Stimulated activated naive CD4-positive, alpha-beta T cell treated with Interleukin-2 at 50 U/mL for 16 hours (primary cell): ENCODE measurements at regions not wholly inside any gene's neighbourhood (a gene's known extent, or its start where the extent isn't known, plus 50 kb on each side); places are given as distances from the start of the nearest gene placed in this dataset.
A peak's percentile ranks its signal among the peaks of the same experiment; 100 is the strongest.

Source experiments
- DNase-seq: peaks from one replicate; lab custom pipeline; 2025; lab: John Stamatoyannopoulos, UW

GRCh38 chr6:54646069-54646950, 200.3 kb upstream of the FAM83B start:
- no peak for DNase-seq

GRCh38 chr6:54646951-54647664, 199.5 kb upstream of the FAM83B start:
- no peak for DNase-seq

- no peak for DNase-seq
These were observed 192.2 kb upstream of the FAM83B start for GRCh38 chr6:54654381-54654780.

GRCh38 chr6:54655162-54655561, 191.4 kb upstream of the FAM83B start:
- DNase-seq: no peak

- DNase-seq: no peak
These were observed 181.3 kb upstream of the FAM83B start for GRCh38 chr6:54665278-54665677.

GRCh38 chr6:54680531-54680930, 166.0 kb upstream of the FAM83B start:
- DNase-seq: no peak

- DNase-seq: no peak
These were observed 165.3 kb upstream of the FAM83B start for GRCh38 chr6:54681267-54681666.

GRCh38 chr6:54681987-54682386, 164.6 kb upstream of the FAM83B start:
- no peak for DNase-seq

GRCh38 chr6:54689620-54690019, 157.0 kb upstream of the FAM83B start:
- DNase-seq: no peak

GRCh38 chr6:54690596-54690995, 156.0 kb upstream of the FAM83B start:
- DNase-seq: no peak

GRCh38 chr6:54694928-54695532, 151.5 kb upstream of the FAM83B start:
- DNase-seq: no peak

- no peak for DNase-seq
These were observed 150.8 kb upstream of the FAM83B start for GRCh38 chr6:54695815-54696214.

- DNase-seq: no peak
These were observed 149.1 kb upstream of the FAM83B start for GRCh38 chr6:54697424-54697823.

- DNase-seq: no peak
These were observed 147.6 kb upstream of the FAM83B start for GRCh38 chr6:54698974-54699373.

- DNase-seq: no peak
These were observed 146.4 kb upstream of the FAM83B start for GRCh38 chr6:54700158-54700557.

GRCh38 chr6:54702772-54703171, 143.8 kb upstream of the FAM83B start:
- no peak for DNase-seq

- no peak for DNase-seq
These were observed 140.2 kb upstream of the FAM83B start for GRCh38 chr6:54706391-54706790.

GRCh38 chr6:54706844-54707605, 139.5 kb upstream of the FAM83B start:
- DNase-seq: no peak

GRCh38 chr6:54710456-54710855, 136.1 kb upstream of the FAM83B start:
- DNase-seq: no peak

GRCh38 chr6:54716010-54716409, 130.6 kb upstream of the FAM83B start:
- DNase-seq: no peak

GRCh38 chr6:54716877-54717276, 129.7 kb upstream of the FAM83B start:
- no peak for DNase-seq

GRCh38 chr6:54717849-54718455, 128.6 kb upstream of the FAM83B start:
- DNase-seq: peak; percentile 6
